ENCODE measurements at regions not wholly inside any gene's neighbourhood (a gene's known extent, or its start where the extent isn't known, plus 50 kb on each side); places are given as distances from the start of the nearest gene placed in this dataset.

GRCh38 chr16:54373534-54374520 is 87.2 kb upstream of the IRX3 start:
- no peak for DNase-seq (ENCODE audit: low read depth, low spot score)

- DNase-seq (ENCODE audit: low read depth, low spot score): no peak
Measured at GRCh38 chr16:54370278-54371040, 83.9 kb upstream of the IRX3 start.

- DNase-seq (ENCODE audit: low read depth, low spot score): no peak
Measured at GRCh38 chr16:54369861-54370260, 83.3 kb upstream of the IRX3 start.

GRCh38 chr16:54366943-54367342 is 80.4 kb upstream of the IRX3 start:
- no peak for DNase-seq (ENCODE audit: low read depth, low spot score)

GRCh38 chr16:54365990-54366634 is 79.5 kb upstream of the IRX3 start:
- DNase-seq (ENCODE audit: low read depth, low spot score): no peak

- DNase-seq (ENCODE audit: low read depth, low spot score): no peak
Measured at GRCh38 chr16:54363766-54364165, 77.2 kb upstream of the IRX3 start.

GRCh38 chr16:54362591-54363206 is 76.1 kb upstream of the IRX3 start:
- no peak for DNase-seq (ENCODE audit: low read depth, low spot score)

GRCh38 chr16:54361246-54361645 is 74.7 kb upstream of the IRX3 start:
- DNase-seq (ENCODE audit: low read depth, low spot score): no peak

GRCh38 chr16:54360681-54361080 is 74.1 kb upstream of the IRX3 start:
- DNase-seq (ENCODE audit: low read depth, low spot score): no peak

GRCh38 chr16:54359555-54359954 is 73.0 kb upstream of the IRX3 start:
- no peak for DNase-seq (ENCODE audit: low read depth, low spot score)

GRCh38 chr16:54359081-54359480 is 72.5 kb upstream of the IRX3 start:
- DNase-seq (ENCODE audit: low read depth, low spot score): no peak

GRCh38 chr16:54356391-54356790 is 69.8 kb upstream of the IRX3 start:
- no peak for DNase-seq (ENCODE audit: low read depth, low spot score)

GRCh38 chr16:54355251-54355650 is 68.7 kb upstream of the IRX3 start:
- no peak for DNase-seq (ENCODE audit: low read depth, low spot score)

GRCh38 chr16:54353097-54353496 is 66.5 kb upstream of the IRX3 start:
- DNase-seq (ENCODE audit: low read depth, low spot score): no peak

GRCh38 chr16:54351171-54351570 is 64.6 kb upstream of the IRX3 start:
- no peak for DNase-seq (ENCODE audit: low read depth, low spot score)

- DNase-seq (ENCODE audit: low read depth, low spot score): no peak
Measured at GRCh38 chr16:54347961-54348360, 61.4 kb upstream of the IRX3 start.

- no peak for DNase-seq (ENCODE audit: low read depth, low spot score)
Measured at GRCh38 chr16:54346041-54346440, 59.5 kb upstream of the IRX3 start.

GRCh38 chr16:54344646-54345630 is 58.4 kb upstream of the IRX3 start:
- DNase-seq (ENCODE audit: low read depth, low spot score): no peak

- DNase-seq (ENCODE audit: low read depth, low spot score): no peak
Measured at GRCh38 chr16:54342966-54343365, 56.4 kb upstream of the IRX3 start.
